MM.1S (cell line): ENCODE measurements at regions not wholly inside any gene's neighbourhood (a gene's known extent, or its start where the extent isn't known, plus 50 kb on each side); places are given as distances from the start of the nearest gene placed in this dataset.

ENCODE experiments used
- DNase-seq: peaks from one replicate; pipeline ENCODE4 v3.0.0-alpha.2; 2015
- H2AFZ ChIP-seq: fragments of 300-600 bp; sonication (generic); 2 replicates; pipeline ENCODE4 v1.6.0; 2016; ENCODE audit warnings: antibody characterized with exemption, low read length
- H3F3A ChIP-seq: fragments of 300-600 bp; sonication (generic); 2 replicates; pipeline ENCODE4 v1.6.1; 2016; ENCODE audit warnings: mild to moderate bottlenecking, antibody characterized with exemption, low read length, moderate library complexity, mixed read lengths; ENCODE audit not compliant: insufficient read depth
- H3K27ac ChIP-seq: fragments of 300-600 bp; sonication (generic); 2 replicates; pipeline ENCODE4 v1.5.1; 2016; ENCODE audit warnings: mild to moderate bottlenecking, low read length
- H3K27me3 ChIP-seq: fragments of 300-600 bp; sonication (generic); replicated peaks from 2 replicates; pipeline ENCODE4 v1.6.0; 2016; ENCODE audit warnings: low read length; ENCODE audit not compliant: insufficient read depth
- H3K36me3 ChIP-seq: fragments of 300-600 bp; sonication (generic); replicated peaks from 2 replicates; pipeline ENCODE4 v1.6.1; 2016; ENCODE audit warnings: mild to moderate bottlenecking, low read length, mixed read lengths; ENCODE audit not compliant: insufficient read depth
- H3K4me1 ChIP-seq: fragments of 300-600 bp; sonication (generic); 2 replicates; pipeline ENCODE4 v1.6.1; 2016; ENCODE audit warnings: low read length, mixed read lengths
- H3K4me2 ChIP-seq: fragments of 300-600 bp; sonication (generic); 2 replicates; pipeline ENCODE4 v1.6.0; 2016; ENCODE audit warnings: low read depth, low read length
- H3K4me3 ChIP-seq: fragments of 300-600 bp; sonication (generic); 2 replicates; pipeline ENCODE4 v1.5.1; 2016; ENCODE audit warnings: low read length, mixed read lengths
- H3K79me2 ChIP-seq: fragments of 300-600 bp; sonication (generic); 2 replicates; pipeline ENCODE4 v1.6.1; 2016; ENCODE audit warnings: mixed run types, low read length, mixed read lengths
- H3K9ac ChIP-seq: fragments of 300-600 bp; sonication (generic); 2 replicates; pipeline ENCODE4 v1.6.1; 2016; ENCODE audit warnings: low read length, mixed read lengths
- H3K9me2 ChIP-seq: fragments of 300-600 bp; sonication (generic); replicated peaks from 2 replicates; pipeline ENCODE4 v1.6.1; 2016; ENCODE audit warnings: mild to moderate bottlenecking, low read length, mixed read lengths; ENCODE audit not compliant: insufficient read depth
- H3K9me3 ChIP-seq: fragments of 300-600 bp; sonication (generic); replicated peaks from 2 replicates; pipeline ENCODE4 v1.6.1; 2016; ENCODE audit warnings: mild to moderate bottlenecking, low read length, mixed read lengths; ENCODE audit not compliant: insufficient read depth
- H4K20me1 ChIP-seq: fragments of 300-600 bp; sonication (generic); 2 replicates; pipeline ENCODE4 v1.6.1; 2016; ENCODE audit warnings: mild to moderate bottlenecking, low read length, moderate library complexity, mixed read lengths; ENCODE audit not compliant: insufficient read depth
- EZH2 ChIP-seq: fragments of 300-600 bp; sonication (generic); optimal IDR thresholded peaks from 2 replicates; pipeline ENCODE3; 2017; ENCODE audit warnings: low read depth, mild to moderate bottlenecking, antibody characterized with exemption, low read length, mixed read lengths
- EZH2phosphoT487 ChIP-seq: fragments of 300-600 bp; sonication (generic); IDR thresholded peaks from 2 replicates; pipeline ENCODE4 v1.6.1; 2018; ENCODE audit warnings: antibody characterized with exemption, low read length
- TF ChIP-seq, protein P1 (sequence below): fragments of 300-600 bp; sonication (generic); IDR thresholded peaks from 2 replicates; pipeline ENCODE4 v1.5.1; 2016; ENCODE audit warnings: antibody characterized with exemption, low read length, mixed read lengths

DNA sequence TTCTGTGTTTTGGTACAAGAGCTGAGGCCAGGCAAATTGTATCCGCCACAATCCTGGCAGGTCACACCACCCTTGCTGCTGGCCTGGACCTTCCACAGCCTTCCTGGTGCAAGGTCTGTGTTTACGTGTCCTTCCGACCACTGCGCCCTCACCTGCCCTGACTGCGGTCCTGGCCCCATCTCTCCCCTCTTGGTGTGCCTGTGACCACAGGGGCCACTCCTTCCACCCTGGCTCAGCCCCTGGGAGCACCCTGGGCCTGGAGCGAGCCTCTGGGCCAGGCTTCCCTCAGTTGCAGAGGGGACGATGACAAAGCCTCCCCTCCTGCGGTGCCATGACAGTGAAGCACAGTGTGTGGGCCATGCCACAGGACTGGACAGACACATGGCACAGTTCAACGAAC lies 104.5 kb downstream of the PLXNA1 start:
- Histone ChIP-seq H4K20me1 (no peaks in the 10 kb centered on the region), H3K27ac (no peak overlapping the region), H3K9me3 (no peaks in the 10 kb centered on the region), H2AFZ (no peak overlapping the region), H3K9me2 (no peaks in the 10 kb centered on the region), H3K36me3 (no peaks in the 10 kb centered on the region), H3K27me3 (peaks cover 10% of the 10 kb centered on the region; the same call in 1 of the 2 replicates), H3K4me3 (no peak overlapping the region), H3F3A (no peaks in the 10 kb centered on the region), H3K9ac (no peak overlapping the region), H3K79me2 (no peaks in the 10 kb centered on the region), H3K4me2 (no peak overlapping the region), H3K4me1 (no peaks in the 10 kb centered on the region)
- DNase-seq, result no peak
- TF ChIP-seq, protein P1, sequence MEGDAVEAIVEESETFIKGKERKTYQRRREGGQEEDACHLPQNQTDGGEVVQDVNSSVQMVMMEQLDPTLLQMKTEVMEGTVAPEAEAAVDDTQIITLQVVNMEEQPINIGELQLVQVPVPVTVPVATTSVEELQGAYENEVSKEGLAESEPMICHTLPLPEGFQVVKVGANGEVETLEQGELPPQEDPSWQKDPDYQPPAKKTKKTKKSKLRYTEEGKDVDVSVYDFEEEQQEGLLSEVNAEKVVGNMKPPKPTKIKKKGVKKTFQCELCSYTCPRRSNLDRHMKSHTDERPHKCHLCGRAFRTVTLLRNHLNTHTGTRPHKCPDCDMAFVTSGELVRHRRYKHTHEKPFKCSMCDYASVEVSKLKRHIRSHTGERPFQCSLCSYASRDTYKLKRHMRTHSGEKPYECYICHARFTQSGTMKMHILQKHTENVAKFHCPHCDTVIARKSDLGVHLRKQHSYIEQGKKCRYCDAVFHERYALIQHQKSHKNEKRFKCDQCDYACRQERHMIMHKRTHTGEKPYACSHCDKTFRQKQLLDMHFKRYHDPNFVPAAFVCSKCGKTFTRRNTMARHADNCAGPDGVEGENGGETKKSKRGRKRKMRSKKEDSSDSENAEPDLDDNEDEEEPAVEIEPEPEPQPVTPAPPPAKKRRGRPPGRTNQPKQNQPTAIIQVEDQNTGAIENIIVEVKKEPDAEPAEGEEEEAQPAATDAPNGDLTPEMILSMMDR, result no peak
- TF ChIP-seq EZH2 (no peak), EZH2phosphoT487 (no peak)

DNA sequence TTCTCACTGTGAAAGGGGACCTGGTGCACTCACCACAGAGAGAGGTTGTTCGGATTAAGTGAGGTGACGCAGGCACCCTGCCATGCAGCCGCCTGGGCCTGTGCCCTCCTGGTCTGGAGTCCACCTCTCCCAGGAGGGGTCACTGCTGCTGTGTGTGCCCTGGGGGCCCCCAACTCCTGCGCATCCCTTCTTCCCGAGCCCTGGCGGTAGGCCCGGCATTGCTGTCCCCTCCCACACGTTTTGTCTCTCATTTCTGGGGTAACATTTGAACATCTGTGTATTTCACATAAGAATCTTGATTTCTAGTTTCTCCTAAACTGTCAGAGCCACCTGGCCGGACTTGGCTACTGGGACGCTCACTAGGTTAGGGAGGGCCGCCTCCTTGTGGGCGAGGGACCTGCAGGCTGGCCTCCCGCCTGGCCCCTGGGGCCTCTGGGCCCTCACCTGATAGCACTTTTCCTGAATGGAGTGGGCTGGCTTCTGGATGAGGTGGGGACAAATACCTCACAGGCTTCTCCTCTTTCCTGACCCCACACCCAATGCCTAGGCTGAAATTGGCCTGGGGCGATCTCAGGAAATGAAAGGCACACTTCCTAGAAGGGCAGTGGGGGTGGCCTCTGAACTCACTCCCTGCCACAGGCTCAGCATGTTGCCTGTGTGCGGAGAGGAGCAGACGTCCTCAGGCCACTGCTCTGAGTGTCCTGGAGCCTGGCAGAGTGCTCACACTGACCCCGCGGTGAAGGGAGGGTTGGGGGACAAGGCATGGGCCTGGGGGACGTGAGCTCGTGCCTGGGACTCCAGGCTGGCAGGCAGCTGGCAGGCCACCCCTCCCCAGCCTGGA lies 104.2 kb upstream of the PRR23E start:
- H3K9ac ChIP-seq, result no peak overlapping the region
- H3K4me1 ChIP-seq, result no peaks in the 10 kb centered on the region
- H4K20me1 ChIP-seq, result no peaks in the 10 kb centered on the region
- no peak for DNase-seq
- H3K27me3 ChIP-seq, result peaks cover 5% of the 10 kb centered on the region; the same call in 1 of the 2 replicates
- no peaks in the 10 kb centered on the region for H3K79me2 ChIP-seq
- no peaks in the 10 kb centered on the region for H3F3A ChIP-seq
- no peak overlapping the region for H3K27ac ChIP-seq
- H3K9me2 ChIP-seq, result no peaks in the 10 kb centered on the region
- TF ChIP-seq, protein P1, result no peak
- TF ChIP-seq EZH2phosphoT487 (no peak), EZH2 (no peak)
- H3K36me3 ChIP-seq, result no peaks in the 10 kb centered on the region
- no peaks in the 10 kb centered on the region for H3K9me3 ChIP-seq
- no peak overlapping the region for H3K4me3 ChIP-seq
- no peak overlapping the region for H3K4me2 ChIP-seq
- H2AFZ ChIP-seq, result no peak overlapping the region

DNA sequence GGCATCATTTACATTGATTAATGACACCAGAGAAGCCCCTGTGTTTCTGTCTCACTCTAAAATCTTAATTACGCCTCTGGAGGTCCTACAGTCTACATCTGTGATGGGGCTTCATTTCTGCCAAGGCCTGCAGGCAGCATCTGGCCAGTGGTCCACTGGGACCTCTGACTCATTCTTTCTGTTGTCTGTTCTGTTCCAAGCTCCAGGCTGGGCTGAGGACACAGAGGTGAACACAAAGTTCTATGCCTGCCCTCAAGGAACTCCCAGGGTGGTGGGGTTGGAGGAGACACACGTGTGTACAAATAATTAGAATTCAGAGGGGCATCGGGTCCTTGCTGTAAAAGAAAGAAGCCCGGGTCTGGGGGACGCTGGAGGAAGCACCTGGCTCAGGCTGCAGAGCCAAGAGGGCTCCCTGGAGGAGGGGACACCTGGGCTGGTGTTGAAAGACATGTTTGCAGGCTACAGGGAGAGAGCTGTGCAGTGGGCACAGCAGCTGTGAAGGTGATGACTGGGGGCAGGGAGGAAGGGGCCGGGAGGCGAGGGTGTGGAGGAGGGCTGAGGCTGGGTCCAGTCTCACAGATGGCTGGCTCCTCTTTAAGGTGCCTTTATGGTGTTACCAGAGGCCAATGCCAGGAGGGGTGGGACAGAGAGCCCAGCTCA lies 103.3 kb upstream of the PRR23E start:
- no peaks in the 10 kb centered on the region for H3K4me1 ChIP-seq
- H3K9ac ChIP-seq, result no peak overlapping the region
- no peak for DNase-seq
- no peak overlapping the region for H3K27ac ChIP-seq
- H3F3A ChIP-seq, result no peaks in the 10 kb centered on the region
- no peaks in the 10 kb centered on the region for H3K9me2 ChIP-seq
- no peak overlapping the region for H2AFZ ChIP-seq
- no peaks in the 10 kb centered on the region for H4K20me1 ChIP-seq
- no peaks in the 10 kb centered on the region for H3K79me2 ChIP-seq
- H3K36me3 ChIP-seq, result no peaks in the 10 kb centered on the region
- no peak overlapping the region for H3K4me3 ChIP-seq
- TF ChIP-seq EZH2phosphoT487 (no peak), EZH2 (no peak)
- TF ChIP-seq, protein P1, result no peak
- no peak overlapping the region for H3K4me2 ChIP-seq
- H3K27me3 ChIP-seq, result 0 out of 2 replicates have a peak, but pooled peaks cover 5% of the 10 kb centered on the region
- no peaks in the 10 kb centered on the region for H3K9me3 ChIP-seq
